Fibroblast of skin of left biceps (primary cell): ENCODE measurements at regions not wholly inside any gene's neighbourhood (a gene's known extent, or its start where the extent isn't known, plus 50 kb on each side); places are given as distances from the start of the nearest gene placed in this dataset.
"Not testable (repeated sequence)": the region's sequence is repeated elsewhere in the genome, so short reads cannot be mapped to it uniquely, and the experiment has no call there.

Source experiments
- DNase-seq, 2 experiments: peaks; one replicate each; pipeline ENCODE4 v3.0.0-alpha.2; 2013; ENCODE audit warnings: low read depth in 2 of 2

DNA sequence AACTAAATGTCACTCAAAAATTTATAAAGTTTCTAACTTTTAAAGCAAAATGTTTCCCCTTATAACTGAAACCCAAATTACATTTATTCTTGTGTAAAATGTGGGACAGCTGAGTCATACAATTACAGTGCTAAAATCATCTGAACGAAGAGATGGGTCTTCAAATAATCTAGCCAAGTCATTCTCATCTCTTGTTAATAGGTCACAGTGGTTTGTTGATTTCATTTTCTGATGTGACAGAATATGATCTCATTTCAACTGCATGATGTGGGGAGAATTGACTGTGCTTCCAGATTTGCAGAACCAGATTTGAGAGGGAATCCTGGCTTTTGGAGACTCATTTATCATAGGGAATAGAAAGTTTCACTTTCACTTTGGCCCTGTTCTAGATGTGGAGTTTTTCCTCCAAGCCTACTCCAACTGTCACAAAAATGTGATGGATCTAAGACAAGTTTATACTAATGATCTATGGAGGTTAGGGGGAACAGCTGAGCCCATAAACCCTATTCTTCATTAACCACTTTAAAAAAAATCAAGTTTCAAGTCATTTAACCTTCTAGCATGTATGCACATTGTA, 685.0 kb downstream of the PDCD6IP start:
- no peak for DNase-seq

GRCh38 chr3:34504366-34504765, 705.9 kb downstream of the PDCD6IP start:
- DNase-seq, result no peak

- DNase-seq, result no peak
These were observed 706.3 kb downstream of the PDCD6IP start for GRCh38 chr3:34504775-34505174.

GRCh38 chr3:34508732-34509131, 710.3 kb downstream of the PDCD6IP start:
- DNase-seq, result no peak

DNA sequence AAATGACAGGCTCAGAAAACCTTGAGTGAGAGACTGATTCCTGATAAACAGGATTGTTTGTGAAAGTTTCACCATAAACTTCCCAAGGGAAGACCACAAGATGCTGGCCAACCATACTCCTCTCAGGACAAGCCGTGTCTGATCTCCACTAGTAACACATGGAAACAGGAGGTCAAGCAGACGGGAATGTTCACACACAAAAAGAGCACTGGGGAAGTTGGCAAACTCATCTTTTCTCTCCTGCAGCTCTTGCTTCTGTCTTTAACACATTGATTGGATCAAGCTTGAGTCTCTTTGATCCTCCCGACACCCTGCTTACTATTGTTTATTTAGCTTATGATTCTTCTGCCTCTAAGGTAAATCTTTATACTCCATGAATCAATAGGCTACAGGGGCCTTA, 713.5 kb downstream of the PDCD6IP start:
- DNase-seq, result no peak

GRCh38 chr3:34519008-34519407, 720.6 kb downstream of the PDCD6IP start:
- not testable (repeated sequence) for DNase-seq

GRCh38 chr3:34531156-34531555, 732.7 kb downstream of the PDCD6IP start:
- no peak for DNase-seq

DNA sequence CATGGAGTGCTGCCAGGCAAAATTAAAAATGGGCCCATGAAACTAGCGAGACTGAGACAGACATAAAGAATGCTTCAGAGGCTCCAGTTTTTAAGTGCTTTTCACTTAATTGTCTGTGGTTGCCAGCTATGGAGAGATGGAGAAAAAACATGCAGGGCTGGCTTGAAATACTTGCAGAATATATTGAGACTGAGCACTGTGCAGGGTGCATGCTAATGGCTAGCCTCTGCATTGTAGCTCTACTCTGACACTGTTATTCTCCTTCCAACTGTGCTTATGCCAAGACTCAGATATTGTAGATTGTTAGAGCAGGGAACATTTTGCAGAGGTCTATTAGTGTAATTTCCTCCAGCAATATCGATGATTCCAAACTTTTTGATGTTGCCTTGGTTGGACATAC, 735.0 kb downstream of the PDCD6IP start:
- DNase-seq, result no peak

DNA sequence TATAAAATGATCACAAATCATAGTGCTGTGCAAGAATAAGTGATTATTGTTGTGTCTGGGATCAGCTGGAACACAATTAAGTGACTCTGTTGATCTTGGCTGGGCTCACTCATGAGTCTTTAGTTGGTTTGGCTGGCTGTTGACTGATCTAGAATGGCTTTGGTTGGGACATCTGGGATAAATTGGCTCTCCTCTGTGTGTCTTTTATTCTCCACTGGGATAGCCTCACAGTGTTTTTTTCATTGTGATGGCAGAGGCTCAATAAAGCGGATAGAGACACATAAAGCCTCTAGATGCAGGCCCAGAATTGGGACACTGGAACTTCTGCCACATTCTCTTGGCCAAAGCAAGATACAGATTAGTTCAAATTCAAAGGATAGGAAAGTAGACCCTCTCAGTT, 735.6 kb downstream of the PDCD6IP start:
- DNase-seq, result no peak

DNA sequence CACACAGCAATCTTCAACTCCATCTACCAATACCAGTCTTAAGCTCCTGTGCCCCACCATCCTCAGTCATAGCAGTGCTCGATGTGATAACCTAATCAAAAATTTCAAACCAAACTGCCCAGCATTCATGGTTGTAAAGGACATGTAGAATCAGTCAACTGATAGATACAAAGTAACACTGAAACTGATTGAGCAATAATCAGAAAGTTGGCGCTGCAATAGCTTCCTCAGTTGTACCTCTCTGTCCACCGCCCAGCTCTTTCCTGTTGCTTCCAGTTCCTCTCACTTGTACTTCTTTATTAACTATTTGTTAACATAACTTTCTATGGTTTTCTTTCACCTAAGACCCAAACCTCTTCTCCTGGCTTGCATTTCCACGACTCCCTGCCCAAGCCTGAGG, 745.7 kb downstream of the PDCD6IP start:
- DNase-seq, result no peak

GRCh38 chr3:34547297-34547920, 749.0 kb downstream of the PDCD6IP start:
- no peak for DNase-seq

- DNase-seq, result no peak
These were observed 768.8 kb downstream of the PDCD6IP start for GRCh38 chr3:34567266-34567665.

DNA sequence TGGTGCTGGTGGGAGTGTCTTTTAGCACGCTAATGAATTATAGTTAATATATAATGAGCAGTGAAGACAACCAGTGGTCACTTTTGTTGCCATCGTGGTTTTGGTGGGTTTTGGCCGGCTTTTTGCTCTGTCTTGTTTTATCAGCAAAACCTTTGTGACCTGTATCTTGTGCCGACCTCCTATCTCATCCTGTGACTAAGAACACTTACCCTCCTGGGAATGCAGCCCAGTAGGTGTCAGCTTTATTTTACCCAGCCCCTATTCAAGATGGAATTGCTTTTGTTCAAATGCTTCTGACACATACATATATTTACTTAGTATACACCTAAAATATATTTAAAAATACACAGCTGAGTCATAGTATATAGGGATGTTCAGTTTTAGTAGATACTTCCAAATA, 770.3 kb downstream of the PDCD6IP start:
- DNase-seq, result no peak

DNA sequence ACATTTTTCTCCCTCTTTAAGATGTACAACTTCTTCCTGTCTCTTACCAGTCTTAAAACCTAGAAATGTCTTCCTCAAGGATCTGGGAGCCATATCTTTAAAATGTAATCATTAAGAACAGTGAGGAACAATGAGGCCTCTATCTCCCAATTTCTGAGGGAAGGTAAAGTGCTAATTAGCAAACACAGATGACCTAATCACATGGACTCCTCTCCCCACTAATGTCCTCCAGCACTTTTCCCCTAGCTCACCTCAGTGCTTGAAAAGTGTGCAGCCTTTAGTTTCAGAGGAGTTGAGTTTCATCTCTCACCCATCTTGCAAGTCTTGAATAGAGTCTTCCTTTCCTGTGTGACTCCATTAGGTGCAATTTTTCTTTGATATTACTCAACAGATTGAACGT, 771.0 kb downstream of the PDCD6IP start:
- DNase-seq, result no peak

DNA sequence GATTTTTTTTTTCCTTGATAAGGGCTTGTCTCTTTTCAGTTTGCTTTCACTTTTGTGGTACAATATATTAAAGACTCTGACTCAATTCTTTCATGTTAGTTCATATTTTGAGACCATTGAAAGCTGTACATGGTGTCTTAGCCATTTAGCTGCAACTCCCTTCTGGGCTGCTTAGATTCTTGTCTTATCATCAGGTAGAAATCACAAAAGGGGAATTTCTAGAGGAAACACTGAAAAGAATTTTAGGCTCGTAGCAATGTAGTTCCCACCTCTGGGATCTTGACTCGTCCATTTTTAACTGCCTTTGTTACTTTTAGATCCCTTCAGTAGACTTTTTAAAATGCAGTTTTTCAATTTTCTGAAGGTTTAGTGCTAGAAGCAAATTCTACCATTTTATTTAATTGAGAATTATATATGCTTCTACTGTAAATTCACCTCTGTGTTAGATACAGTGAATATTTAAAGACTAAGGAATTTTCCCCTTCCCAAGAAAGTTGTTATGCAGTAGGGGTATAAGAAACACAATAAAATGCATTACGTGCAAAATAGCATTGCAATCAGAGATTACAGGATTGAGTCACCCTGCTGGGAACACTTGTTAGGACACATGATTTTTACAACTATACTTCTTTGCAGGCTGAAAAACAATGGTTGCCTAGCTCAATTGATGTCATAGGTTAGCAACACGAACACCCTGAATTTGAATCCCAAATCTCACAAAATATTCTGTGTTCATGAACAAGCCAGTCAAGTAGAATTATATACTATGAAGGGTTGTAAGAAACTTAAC, 772.7 kb downstream of the PDCD6IP start:
- no peak for DNase-seq

DNA sequence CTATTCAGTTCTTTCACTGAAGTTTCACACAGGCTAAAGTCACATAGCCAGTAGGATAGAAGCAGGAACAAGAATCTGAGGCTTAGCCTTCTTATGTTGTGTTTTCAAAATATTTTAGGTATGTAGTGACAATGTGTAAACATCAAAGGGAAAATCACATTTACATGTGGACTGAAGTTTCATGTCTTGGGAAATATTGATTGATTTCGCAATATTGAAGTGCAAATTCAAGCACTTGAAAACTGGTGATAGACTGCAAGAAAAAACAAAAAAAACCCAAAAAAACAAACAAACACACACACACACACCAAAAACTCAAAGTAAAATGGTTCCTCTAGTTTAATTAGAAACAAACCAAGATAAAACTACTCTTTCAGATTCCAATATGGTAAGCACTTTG, 773.3 kb downstream of the PDCD6IP start:
- no peak for DNase-seq

GRCh38 chr3:34575776-34576175, 777.3 kb downstream of the PDCD6IP start:
- no peak for DNase-seq

GRCh38 chr3:34582055-34582454, 783.6 kb downstream of the PDCD6IP start:
- no peak for DNase-seq

DNA sequence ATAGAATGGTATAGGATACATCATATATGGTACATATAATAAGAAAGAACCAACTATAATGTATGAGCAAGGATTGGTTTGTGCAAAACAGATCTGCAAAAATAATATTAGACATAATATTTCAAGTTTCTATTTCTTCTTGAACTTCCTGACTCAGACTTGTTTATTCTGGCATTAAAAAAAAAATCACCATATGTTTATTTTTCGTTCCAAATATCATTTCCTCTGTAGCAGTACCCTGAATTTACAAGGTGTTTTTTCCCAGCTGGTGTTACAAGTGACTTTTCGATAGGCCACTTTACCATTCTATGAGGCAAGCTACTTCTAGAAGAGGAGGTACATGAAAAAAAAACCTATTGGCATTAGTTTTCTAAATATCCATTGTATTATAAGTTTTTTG, 785.0 kb downstream of the PDCD6IP start:
- no peak for DNase-seq

GRCh38 chr3:34584971-34585370, 786.5 kb downstream of the PDCD6IP start:
- DNase-seq, result no peak

DNA sequence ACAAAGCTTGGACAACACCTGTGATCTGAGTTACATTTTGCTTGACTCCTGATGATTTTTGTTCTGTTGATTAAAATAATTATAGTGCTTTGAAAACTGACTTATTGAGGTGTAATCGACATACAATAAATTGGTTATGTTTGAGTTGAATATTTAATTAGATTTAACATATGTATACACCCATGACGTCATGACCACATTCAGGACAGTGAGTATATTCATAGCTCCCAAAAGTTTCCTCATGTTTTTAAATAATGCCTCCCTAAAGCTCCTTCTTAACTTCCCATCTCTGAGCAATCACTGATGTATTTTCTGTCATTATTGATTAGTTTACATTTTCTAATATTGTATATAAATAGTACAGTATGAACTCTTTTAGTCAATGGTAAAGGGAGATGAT, 801.2 kb downstream of the PDCD6IP start:
- no peak for DNase-seq

GRCh38 chr3:34619990-34620389, 821.6 kb downstream of the PDCD6IP start:
- DNase-seq, result no peak

- DNase-seq, result no peak
These were observed 828.3 kb downstream of the PDCD6IP start for GRCh38 chr3:34626699-34627098.
